ENCODE measurements at regions not wholly inside any gene's neighbourhood (a gene's known extent, or its start where the extent isn't known, plus 50 kb on each side); places are given as distances from the start of the nearest gene placed in this dataset.

GRCh38 chr7:9958486-9958885 is 1015.2 kb upstream of the PHF14 start:
- no peak for TF ChIP-seq CTCF (IDR thresholded peaks at IDR 0.05; ENCODE audit: low read depth, low read length)
- TF ChIP-seq MAX (IDR thresholded peaks at IDR 0.05; ENCODE audit: low read depth, low read length): no peak

Data from NB4 (cell line).